Lower leg skin (tissue), 3 donors: ENCODE measurements at regions not wholly inside any gene's neighbourhood (a gene's known extent, or its start where the extent isn't known, plus 50 kb on each side); places are given as distances from the start of the nearest gene placed in this dataset.

ENCODE experiments used
- POLR2A ChIP-seq, 2 donors: fragments of 450-650 bp; IDR thresholded peaks; one replicate each; pipeline ENCODE4 v1.6.1; 2016 to 2017; ENCODE audit warnings: antibody characterized with exemption in 2 of 2, mild to moderate bottlenecking in 1 of 2, moderate library complexity in 1 of 2
- TF ChIP-seq, protein P1 (sequence below), 3 donors: fragments of 450-650 bp; IDR thresholded peaks; one replicate each; pipeline ENCODE4 v1.5.1; 2016; ENCODE audit warnings: antibody characterized with exemption in 3 of 3, mild to moderate bottlenecking in 3 of 3, moderate library complexity in 2 of 3

DNA sequence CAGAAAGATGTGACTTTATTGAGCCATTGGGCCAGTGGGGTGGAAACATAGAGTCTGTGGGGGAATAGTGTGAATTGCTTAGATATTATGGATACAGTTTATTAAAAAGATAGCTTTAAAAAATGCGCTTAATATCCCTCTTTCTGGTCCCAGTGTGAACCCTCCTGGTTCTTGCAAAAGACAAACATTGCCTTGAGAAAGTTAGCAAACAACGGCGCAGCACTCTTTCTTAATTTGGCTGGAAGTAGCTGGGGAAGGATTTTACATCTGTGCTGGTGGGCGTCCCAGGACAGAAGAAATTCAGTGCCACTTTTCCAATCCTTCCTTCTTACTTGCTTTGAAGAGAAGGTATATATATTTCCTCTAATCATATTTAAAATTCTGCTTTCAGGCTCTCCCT is 191.4 kb upstream of the ZFP64 start:
- no peak for TF ChIP-seq POLR2A (IDR thresholded peaks at IDR 0.05)
- TF ChIP-seq, protein P1, sequence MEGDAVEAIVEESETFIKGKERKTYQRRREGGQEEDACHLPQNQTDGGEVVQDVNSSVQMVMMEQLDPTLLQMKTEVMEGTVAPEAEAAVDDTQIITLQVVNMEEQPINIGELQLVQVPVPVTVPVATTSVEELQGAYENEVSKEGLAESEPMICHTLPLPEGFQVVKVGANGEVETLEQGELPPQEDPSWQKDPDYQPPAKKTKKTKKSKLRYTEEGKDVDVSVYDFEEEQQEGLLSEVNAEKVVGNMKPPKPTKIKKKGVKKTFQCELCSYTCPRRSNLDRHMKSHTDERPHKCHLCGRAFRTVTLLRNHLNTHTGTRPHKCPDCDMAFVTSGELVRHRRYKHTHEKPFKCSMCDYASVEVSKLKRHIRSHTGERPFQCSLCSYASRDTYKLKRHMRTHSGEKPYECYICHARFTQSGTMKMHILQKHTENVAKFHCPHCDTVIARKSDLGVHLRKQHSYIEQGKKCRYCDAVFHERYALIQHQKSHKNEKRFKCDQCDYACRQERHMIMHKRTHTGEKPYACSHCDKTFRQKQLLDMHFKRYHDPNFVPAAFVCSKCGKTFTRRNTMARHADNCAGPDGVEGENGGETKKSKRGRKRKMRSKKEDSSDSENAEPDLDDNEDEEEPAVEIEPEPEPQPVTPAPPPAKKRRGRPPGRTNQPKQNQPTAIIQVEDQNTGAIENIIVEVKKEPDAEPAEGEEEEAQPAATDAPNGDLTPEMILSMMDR (IDR thresholded peaks at IDR 0.05): no peak
